ENCODE measurements at regions not wholly inside any gene's neighbourhood (a gene's known extent, or its start where the extent isn't known, plus 50 kb on each side); places are given as distances from the start of the nearest gene placed in this dataset.

- Histone ChIP-seq H2AFZ (ENCODE audit: insufficient read depth, low read depth, low read length, poor library complexity, severe bottlenecking) (no peak overlapping the region), H3K36me3 (replicated peaks in 1 of 2; ENCODE audit: control extremely low read depth in 1 of 2, control insufficient read depth in 1 of 2, extremely low read depth in 1 of 2, insufficient read depth in 2 of 2, low read length in 1 of 2) (no peaks in the 10 kb centered on the region), H3K4me2 (replicated peaks; ENCODE audit: low read depth, low read length, poor library complexity, severe bottlenecking) (no peak overlapping the region), H3K9me3 (ENCODE audit: control extremely low read depth in 1 of 3, control insufficient read depth in 2 of 3, insufficient read depth in 1 of 3, low read length in 2 of 3) (peaks cover 0 to 4% (median 0%) of the 10 kb centered on the region in 3 donors), H3K4me1 (ENCODE audit: control insufficient read depth in 2 of 2, insufficient read depth in 2 of 2, low read length in 2 of 2) (no peaks in the 10 kb centered on the region), H3K9ac (ENCODE audit: low read length) (no peak overlapping the region), H3K4me3 (ENCODE audit: control extremely low read depth in 1 of 5, extremely low read depth in 1 of 5, insufficient read depth in 1 of 5, low read depth in 2 of 5, low read length in 4 of 5) (no peak overlapping the region), H3K27me3 (replicated peaks in 1 of 4; ENCODE audit: control extremely low read depth in 1 of 4, control insufficient read depth in 3 of 4, insufficient read depth in 4 of 4, low read length in 3 of 4) (no peaks in the 10 kb centered on the region), H4K20me1 (ENCODE audit: control insufficient read depth, insufficient read depth, low read length, poor library complexity, severe bottlenecking) (no peaks in the 10 kb centered on the region), H3K79me2 (ENCODE audit: control insufficient read depth, insufficient read depth, low read length) (no peaks in the 10 kb centered on the region), H3K27ac (ENCODE audit: low read length in 2 of 2) (no peak overlapping the region)
- intact Hi-C loops (cut with micrococcal nuclease), result no loop called here
- Mint-ChIP-seq H3K9me3 (ENCODE audit: insufficient read depth) (peaks cover 7% of the 10 kb centered on the region), H3K4me3 (no peak overlapping the region), H3K27me3 (no peaks in the 10 kb centered on the region), H3K4me1 (no peaks in the 10 kb centered on the region), H3K27ac (no peak overlapping the region)
- ChIA-PET POLR2A (no interaction called here), CTCF (no interaction called here)
- ATAC-seq (ENCODE audit: low read depth) (no peak), DNase-seq (no peak)
- TF ChIP-seq CTCF (IDR thresholded peaks at IDR 0.05), result no peak
- TF ChIP-seq EZH2 (IDR thresholded peaks at IDR 0.05; ENCODE audit: borderline replicate concordance, insufficient read depth, low read depth, low read length, poor library complexity, severe bottlenecking), result no peak
- WGBS (ENCODE audit: insufficient coverage), result no CpG with 5 or more reads among the region's 2 CpGs
Measured at GRCh38 chr14:62599616-62600385, 445.5 kb downstream of the KCNH5 start.

- no peaks in the 10 kb centered on the region for H3K27me3 ChIP-seq (replicated peaks in 1 of 4; ENCODE audit: control extremely low read depth in 1 of 4, control insufficient read depth in 3 of 4, insufficient read depth in 4 of 4, low read length in 3 of 4)
- Mint-ChIP-seq H3K4me3 (no peak overlapping the region), H3K4me1 (no peaks in the 10 kb centered on the region), H3K27me3 (no peaks in the 10 kb centered on the region), H3K27ac (no peak overlapping the region), H3K9me3 (ENCODE audit: insufficient read depth) (no peaks in the 10 kb centered on the region)
- no peak overlapping the region for H2AFZ ChIP-seq (ENCODE audit: insufficient read depth, low read depth, low read length, poor library complexity, severe bottlenecking)
- intact Hi-C loops (cut with micrococcal nuclease), result no loop called here
- H3K4me2 ChIP-seq (replicated peaks; ENCODE audit: low read depth, low read length, poor library complexity, severe bottlenecking), result no peak overlapping the region
- no peak overlapping the region for H3K4me3 ChIP-seq (ENCODE audit: control extremely low read depth in 1 of 5, extremely low read depth in 1 of 5, insufficient read depth in 1 of 5, low read depth in 2 of 5, low read length in 4 of 5)
- ChIA-PET CTCF (no interaction called here), POLR2A (no interaction called here)
- DNase-seq, result no peak
- H3K9ac ChIP-seq (ENCODE audit: low read length), result no peak overlapping the region
- WGBS (ENCODE audit: insufficient coverage), result no CpG with 5 or more reads among the region's 2 CpGs
- no peaks in the 10 kb centered on the region for H3K9me3 ChIP-seq (ENCODE audit: control extremely low read depth in 1 of 3, control insufficient read depth in 2 of 3, insufficient read depth in 1 of 3, low read length in 2 of 3)
- no peaks in the 10 kb centered on the region for H3K4me1 ChIP-seq (ENCODE audit: control insufficient read depth in 2 of 2, insufficient read depth in 2 of 2, low read length in 2 of 2)
- TF ChIP-seq CTCF (IDR thresholded peaks at IDR 0.05), result no peak
- TF ChIP-seq EZH2 (IDR thresholded peaks at IDR 0.05; ENCODE audit: borderline replicate concordance, insufficient read depth, low read depth, low read length, poor library complexity, severe bottlenecking), result no peak
- no peak overlapping the region for H3K27ac ChIP-seq (ENCODE audit: low read length in 2 of 2)
- no peaks in the 10 kb centered on the region for H3K36me3 ChIP-seq (replicated peaks in 1 of 2; ENCODE audit: control extremely low read depth in 1 of 2, control insufficient read depth in 1 of 2, extremely low read depth in 1 of 2, insufficient read depth in 2 of 2, low read length in 1 of 2)
- no peaks in the 10 kb centered on the region for H3K79me2 ChIP-seq (ENCODE audit: control insufficient read depth, insufficient read depth, low read length)
- no peaks in the 10 kb centered on the region for H4K20me1 ChIP-seq (ENCODE audit: control insufficient read depth, insufficient read depth, low read length, poor library complexity, severe bottlenecking)
- ATAC-seq (ENCODE audit: low read depth), result no peak
Measured at GRCh38 chr14:62602712-62603111, 442.5 kb downstream of the KCNH5 start.
